ENCODE measurements at regions not wholly inside any gene's neighbourhood (a gene's known extent, or its start where the extent isn't known, plus 50 kb on each side); places are given as distances from the start of the nearest gene placed in this dataset.
A peak's percentile ranks its signal among the peaks of the same experiment; 100 is the strongest.

- TF ChIP-seq ARID5B (CRISPR knock-in tag; IDR thresholded peaks at IDR 0.05) (0 out of 2 replicates have a peak, but pooled peaks have one; percentile 37), ARNTL (CRISPR knock-in tag; IDR thresholded peaks at IDR 0.05) (no peak), PHF21A (CRISPR knock-in tag; IDR thresholded peaks at IDR 0.05) (no peak), ZNF329 (CRISPR knock-in tag; IDR thresholded peaks at IDR 0.05; ENCODE audit: low read depth) (no peak), KLF9 (CRISPR knock-in tag; IDR thresholded peaks at IDR 0.05; ENCODE audit: low read depth) (no peak), ZHX2 (IDR thresholded peaks at IDR 0.05; ENCODE audit: low read depth) (no peak), ZHX2 (CRISPR knock-in tag; IDR thresholded peaks at IDR 0.05; ENCODE audit: borderline replicate concordance) (no peak), JDP2 (CRISPR knock-in tag; IDR thresholded peaks at IDR 0.05; ENCODE audit: borderline replicate concordance) (no peak), HDAC2 (CRISPR knock-in tag; IDR thresholded peaks at IDR 0.05) (no peak), FOXA3 (CRISPR knock-in tag; IDR thresholded peaks at IDR 0.05) (0 out of 2 replicates have a peak, but pooled peaks have one; percentile 6), THAP7 (CRISPR knock-in tag; IDR thresholded peaks at IDR 0.05) (no peak), TCF7L2 (IDR thresholded peaks at IDR 0.05; ENCODE audit: low read depth, low read length) (no peak), ZNF747 (CRISPR knock-in tag; IDR thresholded peaks at IDR 0.05; ENCODE audit: borderline replicate concordance) (no peak), SKI (IDR thresholded peaks at IDR 0.05; ENCODE audit: partially characterized antibody) (no peak), MEF2D (CRISPR knock-in tag; IDR thresholded peaks at IDR 0.05) (no peak), E2F2 (CRISPR knock-in tag; IDR thresholded peaks at IDR 0.05; ENCODE audit: borderline replicate concordance) (no peak), CHD4 (IDR thresholded peaks at IDR 0.05; ENCODE audit: borderline replicate concordance, low read length) (no peak)
Measured at GRCh38 chr20:11274141-11274594, 600.4 kb upstream of the JAG1 start (continued).
